Endothelial cell of umbilical vein (primary cell): ENCODE measurements at regions not wholly inside any gene's neighbourhood (a gene's known extent, or its start where the extent isn't known, plus 50 kb on each side); places are given as distances from the start of the nearest gene placed in this dataset.

Experiments used
- FOS ChIP-seq: IDR thresholded peaks from 2 replicates; pipeline ENCODE4 v1.6.1; 2011; ENCODE audit warnings: mild to moderate bottlenecking, low read length, moderate library complexity, borderline replicate concordance; ENCODE audit not compliant: insufficient read depth
- MYC ChIP-seq: IDR thresholded peaks from one replicate; pipeline ENCODE4 v1.6.1; 2011; ENCODE audit warnings: mild to moderate bottlenecking, low read depth, low read length
- POLR2A ChIP-seq: IDR thresholded peaks from 2 replicates; pipeline ENCODE4 v1.6.1; 2012; ENCODE audit warnings: low read depth, mild to moderate bottlenecking, control low read depth, low read length
- POLR2AphosphoS5 ChIP-seq: IDR thresholded peaks from 2 replicates; pipeline ENCODE4 v1.6.1; 2012; ENCODE audit warnings: low read depth, mild to moderate bottlenecking, control low read depth, low read length, moderate library complexity; ENCODE audit not compliant: insufficient read depth
- TF ChIP-seq, protein P1 (sequence below), 2 donors: IDR thresholded peaks; 1 replicate in 1 of 2; 2 replicates in 1 of 2; pipeline ENCODE4 v1.5.1; 2011; ENCODE audit warnings: low read length in 2 of 2, mild to moderate bottlenecking in 2 of 2, moderate library complexity in 2 of 2, control low read depth in 1 of 2, inconsistent platforms in 1 of 2, low read depth in 1 of 2; ENCODE audit not compliant: insufficient read depth in 1 of 2; ENCODE audit errors: extremely low read depth in 1 of 2

DNA sequence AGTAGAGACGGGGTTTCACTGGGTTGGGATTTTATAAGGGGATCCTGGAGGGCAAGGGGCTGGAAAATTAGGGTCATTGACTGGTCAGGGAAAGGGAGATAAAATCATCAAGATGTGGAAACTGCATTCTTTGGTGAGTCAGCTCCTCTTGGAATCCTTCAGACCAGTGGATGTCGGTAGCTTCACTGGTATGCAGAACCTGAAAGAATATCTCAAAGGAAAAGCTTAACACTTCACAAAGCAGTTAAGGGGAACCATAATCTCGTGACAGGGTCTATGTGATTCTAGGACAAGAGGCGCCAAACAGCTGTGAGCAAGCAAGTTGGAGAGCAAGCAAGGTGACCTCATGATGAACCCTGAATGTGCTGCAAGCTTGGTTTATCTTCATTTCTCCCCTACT is 634.7 kb upstream of the AUTS2 start:
- TF ChIP-seq FOS (no peak), POLR2AphosphoS5 (no peak), MYC (no peak), POLR2A (no peak)
- TF ChIP-seq, protein P1, sequence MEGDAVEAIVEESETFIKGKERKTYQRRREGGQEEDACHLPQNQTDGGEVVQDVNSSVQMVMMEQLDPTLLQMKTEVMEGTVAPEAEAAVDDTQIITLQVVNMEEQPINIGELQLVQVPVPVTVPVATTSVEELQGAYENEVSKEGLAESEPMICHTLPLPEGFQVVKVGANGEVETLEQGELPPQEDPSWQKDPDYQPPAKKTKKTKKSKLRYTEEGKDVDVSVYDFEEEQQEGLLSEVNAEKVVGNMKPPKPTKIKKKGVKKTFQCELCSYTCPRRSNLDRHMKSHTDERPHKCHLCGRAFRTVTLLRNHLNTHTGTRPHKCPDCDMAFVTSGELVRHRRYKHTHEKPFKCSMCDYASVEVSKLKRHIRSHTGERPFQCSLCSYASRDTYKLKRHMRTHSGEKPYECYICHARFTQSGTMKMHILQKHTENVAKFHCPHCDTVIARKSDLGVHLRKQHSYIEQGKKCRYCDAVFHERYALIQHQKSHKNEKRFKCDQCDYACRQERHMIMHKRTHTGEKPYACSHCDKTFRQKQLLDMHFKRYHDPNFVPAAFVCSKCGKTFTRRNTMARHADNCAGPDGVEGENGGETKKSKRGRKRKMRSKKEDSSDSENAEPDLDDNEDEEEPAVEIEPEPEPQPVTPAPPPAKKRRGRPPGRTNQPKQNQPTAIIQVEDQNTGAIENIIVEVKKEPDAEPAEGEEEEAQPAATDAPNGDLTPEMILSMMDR (IDR thresholded peaks at IDR 0.05; ENCODE audit: extremely low read depth in 1 of 2, insufficient read depth in 1 of 2, low read depth in 1 of 2, low read length in 2 of 2), result no peak
